IPS-18a (cell line): ENCODE measurements at regions not wholly inside any gene's neighbourhood (a gene's known extent, or its start where the extent isn't known, plus 50 kb on each side); places are given as distances from the start of the nearest gene placed in this dataset.
"Not testable (repeated sequence)": the region's sequence is repeated elsewhere in the genome, so short reads cannot be mapped to it uniquely, and the experiment has no call there.

Experiments used
- H3K27ac ChIP-seq: one replicate; pipeline ENCODE4 v1.5.1; 2013; ENCODE audit warnings: low read length
- H3K27me3 ChIP-seq: one replicate; pipeline ENCODE4 v1.6.1; 2013; ENCODE audit warnings: mild to moderate bottlenecking, low read length; ENCODE audit not compliant: control insufficient read depth, insufficient read depth
- H3K36me3 ChIP-seq: one replicate; pipeline ENCODE4 v1.6.1; 2013; ENCODE audit warnings: low read depth, low read length; ENCODE audit not compliant: control insufficient read depth
- H3K4me1 ChIP-seq: one replicate; pipeline ENCODE4 v1.6.1; 2013; ENCODE audit warnings: low read depth, low read length; ENCODE audit not compliant: control insufficient read depth
- H3K4me3 ChIP-seq: one replicate; pipeline ENCODE4 v1.5.1; 2013; ENCODE audit warnings: low read length
- H3K9ac ChIP-seq: one replicate; pipeline ENCODE4 v1.6.1; 2013; ENCODE audit warnings: mild to moderate bottlenecking, low read length, moderate library complexity
- H3K9me3 ChIP-seq: one replicate; pipeline ENCODE4 v1.6.1; 2013; ENCODE audit warnings: low read depth, low read length; ENCODE audit not compliant: control insufficient read depth

GRCh38 chr4:114137984-114138383, 158.5 kb upstream of the ARSJ start:
- peaks cover 2% of the 10 kb centered on the region for H3K9me3 ChIP-seq
- H3K27ac ChIP-seq = no peak overlapping the region
- no peak overlapping the region for H3K9ac ChIP-seq
- no peaks in the 10 kb centered on the region for H3K36me3 ChIP-seq
- peaks cover 4% of the 10 kb centered on the region for H3K4me1 ChIP-seq
- no peak overlapping the region for H3K4me3 ChIP-seq
- H3K27me3 ChIP-seq = no peaks in the 10 kb centered on the region

DNA sequence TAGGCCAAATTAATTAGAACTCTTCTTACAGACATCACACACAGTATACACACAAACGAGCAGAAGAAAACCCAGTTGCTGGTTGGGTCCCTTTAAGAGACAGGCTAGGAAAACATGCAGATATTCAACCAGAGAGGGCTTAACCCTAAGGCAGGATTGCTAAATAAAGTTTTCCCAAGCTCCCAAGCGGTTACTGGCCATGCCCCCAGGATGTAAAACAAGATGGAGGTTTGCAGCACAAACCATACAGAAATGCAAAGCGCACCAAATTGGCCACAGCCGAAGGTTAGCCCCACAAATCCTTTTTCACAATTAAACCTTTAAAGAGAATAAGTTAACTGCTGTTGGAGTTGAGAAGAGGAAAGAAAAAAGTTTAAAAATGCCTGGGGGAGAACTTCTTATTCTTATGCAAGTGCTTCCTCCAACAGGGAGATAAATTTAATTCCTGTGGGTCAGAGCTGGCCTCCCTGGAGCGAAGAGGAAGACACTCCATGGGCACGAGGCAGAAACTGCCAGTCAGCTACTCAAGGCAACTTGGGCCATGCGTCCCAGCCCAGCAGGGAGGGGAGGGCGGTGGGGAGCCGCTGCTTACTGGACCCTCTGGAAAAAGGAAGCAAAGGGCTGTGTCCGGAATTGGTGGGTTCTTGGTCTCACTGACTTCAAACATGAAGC, 167.6 kb upstream of the ARSJ start:
- Histone ChIP-seq H3K9me3 (no peaks in the 10 kb centered on the region), H3K27me3 (no peaks in the 10 kb centered on the region), H3K36me3 (no peaks in the 10 kb centered on the region), H3K4me3 (no peak overlapping the region), H3K4me1 (no peaks in the 10 kb centered on the region), H3K27ac (no peak overlapping the region), H3K9ac (no peak overlapping the region)

- not testable (repeated sequence) for H3K9me3 ChIP-seq, H3K27ac ChIP-seq, H3K27me3 ChIP-seq, H3K4me3 ChIP-seq, H3K4me1 ChIP-seq, H3K9ac ChIP-seq, H3K36me3 ChIP-seq
Measured at GRCh38 chr4:114147619-114148208, 168.3 kb upstream of the ARSJ start.

DNA sequence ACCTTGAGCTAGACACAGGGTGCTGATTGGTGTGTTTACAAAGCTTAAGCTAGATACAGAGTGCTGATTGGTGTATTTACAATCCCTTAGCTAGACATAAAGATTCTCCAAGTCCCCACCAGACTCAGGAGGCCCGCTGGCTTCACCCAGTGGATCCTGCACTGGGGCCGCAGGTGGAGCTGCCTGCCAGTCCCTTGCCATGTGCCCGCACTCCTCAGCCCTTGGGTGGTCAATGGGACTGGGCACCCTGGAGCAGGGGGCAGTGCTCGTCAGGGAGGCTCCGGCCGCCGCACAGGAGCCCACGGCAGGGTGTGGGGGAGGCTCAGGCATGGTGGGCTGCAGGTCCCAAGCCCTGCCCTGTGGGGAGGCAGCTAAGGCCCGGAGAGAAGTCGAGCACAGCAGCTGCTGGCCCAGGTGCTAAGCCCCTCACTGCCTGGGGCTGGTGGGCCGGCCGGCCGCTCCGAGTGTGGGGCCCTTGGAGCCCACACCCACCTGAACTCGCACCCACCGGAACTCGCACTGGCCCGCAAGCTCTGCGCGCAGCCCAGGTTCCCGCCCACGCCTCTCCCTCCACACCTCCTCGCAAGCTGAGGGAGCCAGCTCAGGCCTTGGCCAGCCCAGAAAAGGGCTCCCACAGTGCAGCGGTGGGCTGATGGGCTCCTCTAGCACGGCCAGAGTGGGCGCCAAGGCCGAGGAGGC, 169.1 kb upstream of the ARSJ start:
- H3K27me3 ChIP-seq, H3K36me3 ChIP-seq, H3K4me1 ChIP-seq, H3K4me3 ChIP-seq, H3K9ac ChIP-seq, H3K9me3 ChIP-seq, H3K27ac ChIP-seq: not testable (repeated sequence)

- no peaks in the 10 kb centered on the region for H3K36me3 ChIP-seq
- H3K27ac ChIP-seq = no peak overlapping the region
- no peak overlapping the region for H3K4me3 ChIP-seq
- no peaks in the 10 kb centered on the region for H3K4me1 ChIP-seq
- no peaks in the 10 kb centered on the region for H3K27me3 ChIP-seq
- no peaks in the 10 kb centered on the region for H3K9me3 ChIP-seq
- no peak overlapping the region for H3K9ac ChIP-seq
Measured at GRCh38 chr4:114156371-114156770, 176.9 kb upstream of the ARSJ start.

GRCh38 chr4:114161809-114162208, 182.4 kb upstream of the ARSJ start:
- H3K27ac ChIP-seq = no peak overlapping the region
- H3K9me3 ChIP-seq = no peaks in the 10 kb centered on the region
- H3K4me3 ChIP-seq = no peak overlapping the region
- H3K9ac ChIP-seq = no peak overlapping the region
- no peaks in the 10 kb centered on the region for H3K27me3 ChIP-seq
- H3K36me3 ChIP-seq = no peaks in the 10 kb centered on the region
- H3K4me1 ChIP-seq = no peaks in the 10 kb centered on the region

- H3K9me3 ChIP-seq = no peaks in the 10 kb centered on the region
- no peaks in the 10 kb centered on the region for H3K27me3 ChIP-seq
- H3K36me3 ChIP-seq = no peaks in the 10 kb centered on the region
- no peak overlapping the region for H3K4me3 ChIP-seq
- H3K9ac ChIP-seq = no peak overlapping the region
- H3K4me1 ChIP-seq = no peaks in the 10 kb centered on the region
- H3K27ac ChIP-seq = no peak overlapping the region
Measured at GRCh38 chr4:114163051-114163450, 183.6 kb upstream of the ARSJ start.

GRCh38 chr4:114173968-114174367, 194.5 kb upstream of the ARSJ start:
- Histone ChIP-seq H3K36me3 (no peaks in the 10 kb centered on the region), H3K4me3 (no peak overlapping the region), H3K9ac (no peak overlapping the region), H3K27ac (no peak overlapping the region), H3K4me1 (peaks cover 3% of the 10 kb centered on the region), H3K9me3 (no peaks in the 10 kb centered on the region), H3K27me3 (no peaks in the 10 kb centered on the region)

- Histone ChIP-seq H3K4me1 (no peaks in the 10 kb centered on the region), H3K36me3 (no peaks in the 10 kb centered on the region), H3K27ac (no peak overlapping the region), H3K27me3 (no peaks in the 10 kb centered on the region), H3K9me3 (peaks cover 3% of the 10 kb centered on the region), H3K9ac (no peak overlapping the region), H3K4me3 (no peak overlapping the region)
Measured at GRCh38 chr4:114177628-114178027, 198.2 kb upstream of the ARSJ start.

GRCh38 chr4:114178392-114178791, 198.9 kb upstream of the ARSJ start:
- Histone ChIP-seq H3K36me3 (no peaks in the 10 kb centered on the region), H3K27ac (no peak overlapping the region), H3K9me3 (peaks cover 3% of the 10 kb centered on the region), H3K4me1 (no peaks in the 10 kb centered on the region), H3K27me3 (no peaks in the 10 kb centered on the region), H3K4me3 (no peak overlapping the region), H3K9ac (no peak overlapping the region)

DNA sequence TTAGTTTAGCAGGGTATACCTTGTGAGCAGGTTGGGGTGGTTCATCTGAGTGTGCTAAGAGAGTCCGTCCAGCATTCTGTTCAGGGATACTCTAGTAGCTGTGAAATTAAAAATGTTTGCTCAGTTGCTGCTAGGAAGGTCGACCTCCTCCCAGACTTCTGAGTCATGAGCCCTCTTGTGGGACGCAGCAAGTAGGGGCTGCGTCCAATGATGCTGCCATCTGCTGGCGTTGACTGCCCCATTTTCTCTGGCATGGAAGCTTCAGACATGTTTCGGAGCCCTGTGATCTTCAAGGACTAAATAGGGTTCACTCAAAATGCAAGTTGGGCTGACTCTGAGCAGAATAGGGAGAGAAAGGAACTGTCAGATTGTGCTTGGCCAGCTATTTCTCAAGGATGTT, 201.0 kb upstream of the ARSJ start:
- no peak overlapping the region for H3K4me3 ChIP-seq
- H3K36me3 ChIP-seq = no peaks in the 10 kb centered on the region
- H3K4me1 ChIP-seq = no peaks in the 10 kb centered on the region
- H3K9ac ChIP-seq = no peak overlapping the region
- H3K9me3 ChIP-seq = peaks cover 3% of the 10 kb centered on the region
- H3K27ac ChIP-seq = no peak overlapping the region
- no peaks in the 10 kb centered on the region for H3K27me3 ChIP-seq

DNA sequence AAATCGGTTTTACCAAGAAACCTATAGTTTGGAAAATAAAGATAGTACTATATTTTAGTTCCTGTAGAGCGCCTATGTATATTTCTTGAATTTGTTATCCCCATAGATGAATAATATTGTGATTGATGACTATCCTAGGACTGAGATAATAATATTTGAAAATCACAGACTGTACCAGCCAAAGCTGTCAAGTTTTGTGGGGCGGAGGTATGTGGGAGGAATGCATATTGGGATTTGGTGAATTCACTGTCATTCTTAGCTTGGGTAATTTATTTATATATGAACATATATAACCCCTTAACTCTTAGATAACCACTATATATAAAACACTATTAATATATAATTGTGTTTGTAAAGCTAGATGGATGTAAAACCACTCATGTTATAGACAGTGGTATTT, 205.5 kb upstream of the ARSJ start:
- H3K27ac ChIP-seq = no peak overlapping the region
- H3K9me3 ChIP-seq = peaks cover 3% of the 10 kb centered on the region
- H3K4me1 ChIP-seq = no peaks in the 10 kb centered on the region
- no peaks in the 10 kb centered on the region for H3K36me3 ChIP-seq
- no peak overlapping the region for H3K9ac ChIP-seq
- H3K4me3 ChIP-seq = no peak overlapping the region
- no peaks in the 10 kb centered on the region for H3K27me3 ChIP-seq
